Testis (tissue), 2 donors: ENCODE measurements at regions not wholly inside any gene's neighbourhood (a gene's known extent, or its start where the extent isn't known, plus 50 kb on each side); places are given as distances from the start of the nearest gene placed in this dataset.

Experiments
- POLR2A ChIP-seq: fragments of 450-650 bp; IDR thresholded peaks from one replicate; pipeline ENCODE4 v1.6.1; 2017; ENCODE audit warnings: antibody characterized with exemption, mild to moderate bottlenecking, moderate library complexity
- TF ChIP-seq, protein P1 (sequence below), 3 experiments: fragments of 450-650 bp in 2 of 3; fragments of 200-600 bp in 1 of 3; sonication (generic) in 1 of 3; IDR thresholded peaks; one replicate each; pipeline ENCODE4 v1.5.1; 2016 to 2019; ENCODE audit warnings: antibody characterized with exemption in 3 of 3, mild to moderate bottlenecking in 2 of 3, moderate library complexity in 1 of 3

DNA sequence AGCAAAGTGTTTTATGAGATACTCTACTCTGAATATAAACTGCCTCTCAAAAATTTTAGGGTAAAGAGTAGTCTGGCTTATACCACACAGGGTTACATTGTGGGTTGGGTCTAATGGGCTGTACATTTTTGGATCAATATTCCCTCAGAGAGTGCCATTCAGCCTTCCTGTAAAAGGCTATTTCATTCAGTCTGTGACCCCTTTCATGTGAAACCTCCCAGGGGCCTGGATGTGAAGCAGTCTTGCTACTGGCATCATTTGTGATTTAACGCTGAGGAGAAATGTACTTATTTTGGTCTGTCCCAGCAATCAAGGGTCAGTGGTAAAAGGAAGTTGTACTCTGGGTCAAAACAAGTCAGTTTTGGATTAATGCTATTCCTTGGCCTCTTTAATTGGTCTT lies 71.8 kb upstream of the PRKG1 start:
- TF ChIP-seq, protein P1, sequence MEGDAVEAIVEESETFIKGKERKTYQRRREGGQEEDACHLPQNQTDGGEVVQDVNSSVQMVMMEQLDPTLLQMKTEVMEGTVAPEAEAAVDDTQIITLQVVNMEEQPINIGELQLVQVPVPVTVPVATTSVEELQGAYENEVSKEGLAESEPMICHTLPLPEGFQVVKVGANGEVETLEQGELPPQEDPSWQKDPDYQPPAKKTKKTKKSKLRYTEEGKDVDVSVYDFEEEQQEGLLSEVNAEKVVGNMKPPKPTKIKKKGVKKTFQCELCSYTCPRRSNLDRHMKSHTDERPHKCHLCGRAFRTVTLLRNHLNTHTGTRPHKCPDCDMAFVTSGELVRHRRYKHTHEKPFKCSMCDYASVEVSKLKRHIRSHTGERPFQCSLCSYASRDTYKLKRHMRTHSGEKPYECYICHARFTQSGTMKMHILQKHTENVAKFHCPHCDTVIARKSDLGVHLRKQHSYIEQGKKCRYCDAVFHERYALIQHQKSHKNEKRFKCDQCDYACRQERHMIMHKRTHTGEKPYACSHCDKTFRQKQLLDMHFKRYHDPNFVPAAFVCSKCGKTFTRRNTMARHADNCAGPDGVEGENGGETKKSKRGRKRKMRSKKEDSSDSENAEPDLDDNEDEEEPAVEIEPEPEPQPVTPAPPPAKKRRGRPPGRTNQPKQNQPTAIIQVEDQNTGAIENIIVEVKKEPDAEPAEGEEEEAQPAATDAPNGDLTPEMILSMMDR (IDR thresholded peaks at IDR 0.05), result no peak
- TF ChIP-seq POLR2A, result no peak
